C1 segment of cervical spinal cord (tissue), 14 donors: ENCODE measurements at regions not wholly inside any gene's neighbourhood (a gene's known extent, or its start where the extent isn't known, plus 50 kb on each side); places are given as distances from the start of the nearest gene placed in this dataset.

ENCODE experiments used
- DNase-seq, 14 donors: peaks; one replicate each; lab custom pipeline; 2025; lab: John Stamatoyannopoulos, UW

GRCh38 chr9:28007097-28007817 lies 434.0 kb upstream of the C9orf72 start:
- no peak for DNase-seq

GRCh38 chr9:28014212-28014611 lies 440.9 kb upstream of the C9orf72 start:
- DNase-seq, result no peak

- DNase-seq, result peak in 1 of 14 donors; percentile 1
These were observed 451.4 kb upstream of the C9orf72 start for GRCh38 chr9:28024676-28025075.

- no peak for DNase-seq
These were observed 451.9 kb upstream of the C9orf72 start for GRCh38 chr9:28025186-28025585.

GRCh38 chr9:28031521-28032267 lies 458.4 kb upstream of the C9orf72 start:
- no peak for DNase-seq

- DNase-seq, result no peak
These were observed 458.9 kb upstream of the C9orf72 start for GRCh38 chr9:28032268-28032590.

- DNase-seq, result no peak
These were observed 461.0 kb upstream of the C9orf72 start for GRCh38 chr9:28034242-28034641.

GRCh38 chr9:28037968-28038367 lies 464.7 kb upstream of the C9orf72 start:
- no peak for DNase-seq

- DNase-seq, result no peak
These were observed 471.8 kb upstream of the C9orf72 start for GRCh38 chr9:28045051-28045450.

GRCh38 chr9:28050046-28050445 lies 476.8 kb upstream of the C9orf72 start:
- no peak for DNase-seq

- no peak for DNase-seq
These were observed 477.7 kb upstream of the C9orf72 start for GRCh38 chr9:28050941-28051340.

- no peak for DNase-seq
These were observed 478.6 kb upstream of the C9orf72 start for GRCh38 chr9:28051559-28052503.

GRCh38 chr9:28053096-28053777 lies 480.0 kb upstream of the C9orf72 start:
- DNase-seq, result no peak

GRCh38 chr9:28056006-28056405 lies 482.7 kb upstream of the C9orf72 start:
- DNase-seq, result no peak

- DNase-seq, result no peak
These were observed 483.2 kb upstream of the C9orf72 start for GRCh38 chr9:28056466-28056865.

GRCh38 chr9:28059192-28059591 lies 485.9 kb upstream of the C9orf72 start:
- DNase-seq, result no peak

GRCh38 chr9:28064241-28064815 lies 491.0 kb upstream of the C9orf72 start:
- no peak for DNase-seq

- DNase-seq, result peak in 2 of 14 donors; percentile 1
These were observed 500.0 kb upstream of the C9orf72 start for GRCh38 chr9:28073270-28073669.

- DNase-seq, result no peak
These were observed 506.4 kb upstream of the C9orf72 start for GRCh38 chr9:28079677-28080076.

GRCh38 chr9:28082671-28083070 lies 509.4 kb upstream of the C9orf72 start:
- no peak for DNase-seq

GRCh38 chr9:28086881-28087280 lies 513.6 kb upstream of the C9orf72 start:
- no peak for DNase-seq
